ENCODE measurements at regions not wholly inside any gene's neighbourhood (a gene's known extent, or its start where the extent isn't known, plus 50 kb on each side); places are given as distances from the start of the nearest gene placed in this dataset.

GRCh38 chr18:57910134-57910533, 107.0 kb upstream of the ATP8B1 start:
- no peak overlapping the region for H2AFZ ChIP-seq (ENCODE audit: low read depth, low read length)
- H3K79me2 ChIP-seq (ENCODE audit: low read length) = no peaks in the 10 kb centered on the region
- H3K27ac ChIP-seq (ENCODE audit: low read length) = no peak overlapping the region
- H4K20me1 ChIP-seq (ENCODE audit: insufficient read depth, low read length) = no peaks in the 10 kb centered on the region
- H3K4me1 ChIP-seq (ENCODE audit: low read length) = no peaks in the 10 kb centered on the region
- no peak for TF ChIP-seq CTCF (IDR thresholded peaks at IDR 0.05; ENCODE audit: low read depth, low read length)
- TF ChIP-seq EZH2phosphoT487 (IDR thresholded peaks at IDR 0.05; ENCODE audit: low read depth) = no peak
- no peak overlapping the region for H3K9ac ChIP-seq (ENCODE audit: low read length)
- peaks cover 27% of the 10 kb centered on the region for H3K27me3 ChIP-seq (ENCODE audit: low read depth, low read length)
- no peak overlapping the region for H3K4me3 ChIP-seq (ENCODE audit: low read length)
- no peaks in the 10 kb centered on the region for H3K36me3 ChIP-seq (replicated peaks; ENCODE audit: low read depth, low read length)
- H3K4me2 ChIP-seq (ENCODE audit: low read length) = no peak overlapping the region
- H3K9me3 ChIP-seq (ENCODE audit: insufficient read depth, low read length) = no peaks in the 10 kb centered on the region

- no peak for TF ChIP-seq CTCF (IDR thresholded peaks at IDR 0.05; ENCODE audit: low read depth, low read length)
- TF ChIP-seq EZH2phosphoT487 (IDR thresholded peaks at IDR 0.05; ENCODE audit: low read depth) = no peak
- no peaks in the 10 kb centered on the region for H3K36me3 ChIP-seq (replicated peaks; ENCODE audit: low read depth, low read length)
- no peaks in the 10 kb centered on the region for H4K20me1 ChIP-seq (ENCODE audit: insufficient read depth, low read length)
- no peak overlapping the region for H3K4me2 ChIP-seq (ENCODE audit: low read length)
- peaks cover 27% of the 10 kb centered on the region for H3K27me3 ChIP-seq (ENCODE audit: low read depth, low read length)
- no peaks in the 10 kb centered on the region for H3K79me2 ChIP-seq (ENCODE audit: low read length)
- H3K9ac ChIP-seq (ENCODE audit: low read length) = no peak overlapping the region
- H3K9me3 ChIP-seq (ENCODE audit: insufficient read depth, low read length) = no peaks in the 10 kb centered on the region
- H2AFZ ChIP-seq (ENCODE audit: low read depth, low read length) = no peak overlapping the region
- H3K27ac ChIP-seq (ENCODE audit: low read length) = no peak overlapping the region
- no peak overlapping the region for H3K4me3 ChIP-seq (ENCODE audit: low read length)
- no peaks in the 10 kb centered on the region for H3K4me1 ChIP-seq (ENCODE audit: low read length)
These were observed 106.5 kb upstream of the ATP8B1 start for GRCh38 chr18:57909620-57910019.

GRCh38 chr18:57908092-57908491, 105.0 kb upstream of the ATP8B1 start:
- no peaks in the 10 kb centered on the region for H3K4me1 ChIP-seq (ENCODE audit: low read length)
- no peak for TF ChIP-seq CTCF (IDR thresholded peaks at IDR 0.05; ENCODE audit: low read depth, low read length)
- no peak for TF ChIP-seq EZH2phosphoT487 (IDR thresholded peaks at IDR 0.05; ENCODE audit: low read depth)
- no peak overlapping the region for H3K4me2 ChIP-seq (ENCODE audit: low read length)
- H3K36me3 ChIP-seq (replicated peaks; ENCODE audit: low read depth, low read length) = no peaks in the 10 kb centered on the region
- peaks cover 27% of the 10 kb centered on the region for H3K27me3 ChIP-seq (ENCODE audit: low read depth, low read length)
- H3K79me2 ChIP-seq (ENCODE audit: low read length) = no peaks in the 10 kb centered on the region
- H2AFZ ChIP-seq (ENCODE audit: low read depth, low read length) = no peak overlapping the region
- H3K4me3 ChIP-seq (ENCODE audit: low read length) = no peak overlapping the region
- no peak overlapping the region for H3K9ac ChIP-seq (ENCODE audit: low read length)
- no peaks in the 10 kb centered on the region for H3K9me3 ChIP-seq (ENCODE audit: insufficient read depth, low read length)
- H3K27ac ChIP-seq (ENCODE audit: low read length) = no peak overlapping the region
- H4K20me1 ChIP-seq (ENCODE audit: insufficient read depth, low read length) = no peaks in the 10 kb centered on the region

GRCh38 chr18:57907550-57907949, 104.4 kb upstream of the ATP8B1 start:
- TF ChIP-seq CTCF (IDR thresholded peaks at IDR 0.05; ENCODE audit: low read depth, low read length) (no peak), EZH2phosphoT487 (IDR thresholded peaks at IDR 0.05; ENCODE audit: low read depth) (no peak)
- H3K9me3 ChIP-seq (ENCODE audit: insufficient read depth, low read length) = no peaks in the 10 kb centered on the region
- H3K27me3 ChIP-seq (ENCODE audit: low read depth, low read length) = peaks cover 27% of the 10 kb centered on the region
- H3K4me1 ChIP-seq (ENCODE audit: low read length) = no peaks in the 10 kb centered on the region
- H3K36me3 ChIP-seq (replicated peaks; ENCODE audit: low read depth, low read length) = no peaks in the 10 kb centered on the region
- H3K79me2 ChIP-seq (ENCODE audit: low read length) = no peaks in the 10 kb centered on the region
- no peak overlapping the region for H3K9ac ChIP-seq (ENCODE audit: low read length)
- no peak overlapping the region for H3K4me3 ChIP-seq (ENCODE audit: low read length)
- H2AFZ ChIP-seq (ENCODE audit: low read depth, low read length) = no peak overlapping the region
- H3K27ac ChIP-seq (ENCODE audit: low read length) = no peak overlapping the region
- H4K20me1 ChIP-seq (ENCODE audit: insufficient read depth, low read length) = no peaks in the 10 kb centered on the region
- no peak overlapping the region for H3K4me2 ChIP-seq (ENCODE audit: low read length)
